HG03432 (cell line): ENCODE measurements at regions not wholly inside any gene's neighbourhood (a gene's known extent, or its start where the extent isn't known, plus 50 kb on each side); places are given as distances from the start of the nearest gene placed in this dataset.

Source experiments
- ATAC-seq: cut with Tn5 transposase; IDR thresholded peaks from one replicate; pipeline ENCODE4 v1.9.1; 2021; ENCODE audit warnings: mild to moderate bottlenecking, moderate library complexity; ENCODE audit not compliant: unreplicated experiment

DNA sequence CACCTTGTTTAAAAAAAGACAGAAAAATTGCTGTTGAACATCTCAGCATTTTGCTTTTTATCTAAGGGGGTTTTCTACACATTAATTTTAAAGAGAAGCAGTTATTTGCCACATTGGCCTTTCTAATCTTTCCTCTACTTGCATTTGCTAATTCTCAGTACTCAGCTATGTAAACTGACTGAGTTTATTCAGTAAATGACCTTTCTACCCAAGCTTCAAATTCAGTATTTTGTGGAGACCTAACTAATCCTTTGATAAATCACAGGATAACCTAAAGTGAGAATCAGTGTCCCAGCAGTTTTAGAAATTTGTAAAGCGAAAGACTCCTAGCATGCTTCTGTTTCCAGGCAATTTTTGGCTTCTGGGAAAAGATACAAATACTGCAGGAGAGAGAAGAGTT lies 288.4 kb downstream of the ASXL3 start:
- no peak for ATAC-seq

- no peak for ATAC-seq
Observed at GRCh38 chr18:33863912-33864311, 285.9 kb downstream of the ASXL3 start.

GRCh38 chr18:33854827-33855139 lies 276.8 kb downstream of the ASXL3 start:
- no peak for ATAC-seq

DNA sequence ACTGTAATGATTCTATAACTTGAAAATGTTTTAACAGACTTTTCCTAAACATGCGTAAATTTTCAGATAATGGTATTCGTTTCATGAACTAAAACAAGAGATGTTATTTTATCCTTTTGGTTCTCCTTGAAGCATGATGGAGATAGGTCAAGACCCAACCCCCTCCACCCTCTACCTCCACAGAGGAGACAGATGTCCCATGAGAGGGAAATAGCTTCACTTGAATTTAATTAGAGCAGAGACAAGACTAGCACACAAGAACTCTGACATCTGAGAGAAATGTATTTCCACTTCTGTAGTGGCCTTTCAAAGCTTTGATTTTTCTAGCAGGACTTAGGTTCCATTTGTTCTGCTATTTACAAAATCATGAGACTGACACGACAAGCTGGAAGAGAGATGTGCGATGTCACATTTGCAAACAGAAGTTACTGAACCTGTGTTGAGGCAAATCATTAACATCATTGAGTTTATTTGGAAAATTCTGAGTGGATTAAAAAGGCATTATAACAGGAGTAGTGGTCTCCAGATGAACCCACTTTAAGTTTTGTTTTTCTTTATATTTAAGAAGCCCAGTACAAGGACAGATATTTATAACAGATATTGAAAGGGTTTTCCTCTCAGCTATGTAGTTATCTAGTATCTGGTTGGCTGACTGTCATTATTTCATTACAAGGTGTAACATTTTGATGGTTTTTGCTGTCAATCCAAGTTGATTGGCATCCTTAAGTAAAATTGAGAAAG lies 276.2 kb downstream of the ASXL3 start:
- no peak for ATAC-seq

DNA sequence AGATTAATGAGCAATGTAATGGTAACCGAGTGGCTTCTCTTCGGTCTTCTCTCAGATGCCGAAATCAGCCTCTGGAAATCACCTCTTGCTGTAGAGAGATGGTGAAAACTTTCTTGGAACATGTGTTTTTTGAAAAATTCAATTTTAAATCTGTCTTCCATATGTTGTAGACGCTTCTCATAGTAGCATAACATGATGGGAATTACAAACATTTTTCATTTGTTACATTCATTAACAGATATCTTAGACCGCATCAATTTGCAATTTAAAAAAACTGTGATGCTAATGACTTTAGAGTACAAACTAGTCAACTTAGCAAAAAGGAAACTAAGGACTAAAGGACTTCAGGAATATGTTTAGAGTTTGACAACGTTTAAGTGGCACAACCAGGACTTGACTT lies 275.2 kb downstream of the ASXL3 start:
- no peak for ATAC-seq

- no peak for ATAC-seq
Observed at GRCh38 chr18:33851546-33852078, 273.6 kb downstream of the ASXL3 start.

DNA sequence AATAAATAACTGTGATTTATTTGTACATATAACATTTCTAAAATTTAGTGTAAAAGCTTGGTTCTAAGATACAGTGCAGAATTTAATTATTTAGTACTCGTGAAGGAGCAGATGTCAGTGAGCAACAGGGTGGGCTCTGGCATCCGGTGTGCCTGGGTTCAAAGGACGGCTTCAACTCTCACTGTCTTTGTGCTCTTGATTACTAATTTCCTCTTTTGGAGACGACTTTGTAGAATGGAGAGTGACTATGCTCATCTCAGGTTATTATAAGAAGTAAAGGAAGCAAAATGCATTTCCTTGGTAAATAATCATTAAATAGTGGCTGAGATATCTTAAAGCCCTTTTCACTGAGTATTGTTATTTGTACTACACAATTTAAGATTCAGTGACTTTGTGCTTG lies 271.7 kb downstream of the ASXL3 start:
- no peak for ATAC-seq

- no peak for ATAC-seq
Observed at GRCh38 chr18:33844232-33844631, 266.2 kb downstream of the ASXL3 start.

DNA sequence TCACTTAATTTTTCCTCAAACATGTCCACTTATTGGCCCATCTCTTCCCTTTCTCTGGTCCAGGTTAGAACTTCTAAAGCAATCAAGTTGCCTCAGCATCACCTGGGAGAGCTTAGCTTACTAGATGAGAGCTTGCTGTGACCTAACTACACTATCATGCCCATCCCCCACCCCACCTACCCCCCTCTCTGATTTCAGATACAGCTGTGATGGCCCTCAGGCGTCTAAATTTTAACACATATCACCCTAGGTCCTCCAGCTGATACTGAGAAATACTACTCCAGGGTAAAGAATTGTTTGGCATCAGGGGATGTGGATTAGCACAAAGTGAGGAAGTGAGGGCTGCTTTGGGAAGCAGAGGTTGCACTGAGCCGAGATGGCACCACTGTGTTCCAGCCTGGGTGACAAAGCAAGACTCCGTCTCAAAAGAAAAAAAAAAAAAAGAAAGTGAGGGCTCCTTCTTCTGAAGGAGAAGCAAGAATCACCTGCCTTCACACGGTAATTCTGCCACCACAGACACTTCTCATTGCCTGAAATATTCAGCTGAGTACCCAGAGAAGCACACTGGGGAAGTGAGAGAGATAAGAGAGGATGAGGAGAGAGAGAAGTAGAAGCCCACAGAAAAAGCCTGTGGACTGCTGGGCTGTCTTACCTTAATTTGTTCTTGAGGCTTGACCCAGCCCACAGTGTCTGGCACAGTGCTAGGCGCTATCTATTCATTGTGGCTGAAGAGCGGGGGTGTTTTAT lies 263.4 kb downstream of the ASXL3 start:
- ATAC-seq = no peak

DNA sequence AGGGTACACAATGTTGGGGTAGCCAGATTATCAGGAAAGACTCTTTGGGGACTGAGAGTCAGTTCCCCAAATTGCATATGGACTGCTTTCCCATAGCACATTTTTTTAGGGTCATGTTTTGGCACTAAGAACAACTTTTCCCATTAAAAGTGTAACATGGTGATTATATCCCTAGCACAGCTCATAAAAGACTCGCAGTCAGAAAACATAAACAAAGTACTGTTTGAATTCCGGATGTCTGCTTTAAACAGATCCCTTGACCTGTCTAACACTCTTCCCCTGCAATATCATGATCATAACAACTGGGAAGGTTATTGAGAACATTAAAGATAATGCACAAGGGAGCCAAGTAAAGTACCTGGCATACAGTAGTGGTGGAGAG lies 262.2 kb downstream of the ASXL3 start:
- no peak for ATAC-seq

DNA sequence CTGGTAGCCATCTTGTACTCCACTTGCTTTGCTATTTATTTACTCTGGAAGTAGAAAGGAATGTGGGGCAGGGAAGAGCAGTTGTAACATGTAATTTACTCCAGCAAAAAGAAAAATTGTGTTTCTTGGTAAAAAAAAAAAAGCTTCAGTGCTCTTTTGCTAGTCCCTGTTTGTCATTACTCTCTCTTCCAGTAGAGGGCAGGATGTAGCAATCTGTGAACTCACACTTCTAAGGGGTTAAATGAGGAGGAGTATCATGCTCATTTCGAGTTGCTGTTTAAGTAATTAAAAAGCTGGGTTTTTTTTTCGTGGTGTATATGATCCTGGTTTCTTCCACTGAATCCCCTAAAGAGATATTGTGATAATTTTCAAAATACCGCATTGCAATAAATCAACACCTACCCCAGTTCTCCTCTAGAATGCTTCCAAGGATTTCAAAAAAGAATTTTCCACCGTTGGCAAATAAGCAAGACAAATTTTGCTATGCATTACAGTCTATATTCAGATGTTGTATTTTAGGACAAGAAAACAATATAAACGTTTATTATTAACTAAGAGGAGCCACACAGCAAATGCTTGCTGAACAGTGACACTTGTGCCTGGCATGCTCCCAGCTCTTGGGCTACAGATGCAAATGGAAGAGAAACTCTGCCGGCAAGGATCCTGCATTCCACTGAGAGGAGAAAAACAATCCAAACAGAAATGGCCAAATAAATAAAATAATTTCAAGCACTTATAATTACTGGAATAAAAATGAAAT lies 261.6 kb downstream of the ASXL3 start:
- peak; percentile 77 for ATAC-seq

- ATAC-seq = no peak
Observed at GRCh38 chr18:33838054-33838453, 260.0 kb downstream of the ASXL3 start.

- ATAC-seq = no peak
Observed at GRCh38 chr18:33837191-33837590, 259.2 kb downstream of the ASXL3 start.

DNA sequence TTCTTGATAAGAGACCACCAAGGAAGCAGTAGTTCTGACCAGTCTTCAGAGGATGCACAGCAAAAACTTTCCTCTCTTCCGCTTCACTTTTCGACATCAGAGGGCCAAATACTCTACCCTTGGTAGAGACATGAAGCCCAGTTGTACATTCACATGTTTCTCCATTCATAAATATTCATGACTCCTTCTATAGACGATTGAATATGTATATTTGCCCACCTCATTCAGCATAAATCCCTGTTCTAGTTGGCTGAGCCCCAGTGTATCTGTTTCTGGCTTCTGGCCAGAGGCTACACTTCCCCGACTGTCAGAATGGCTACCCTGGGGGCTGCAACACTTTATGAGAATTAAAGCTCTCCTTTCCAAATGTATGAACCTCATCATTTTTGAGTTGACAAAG lies 258.5 kb downstream of the ASXL3 start:
- no peak for ATAC-seq

GRCh38 chr18:33835419-33835818 lies 257.4 kb downstream of the ASXL3 start:
- ATAC-seq = no peak

GRCh38 chr18:33833842-33834241 lies 255.8 kb downstream of the ASXL3 start:
- no peak for ATAC-seq

GRCh38 chr18:33831424-33831823 lies 253.4 kb downstream of the ASXL3 start:
- no peak for ATAC-seq

DNA sequence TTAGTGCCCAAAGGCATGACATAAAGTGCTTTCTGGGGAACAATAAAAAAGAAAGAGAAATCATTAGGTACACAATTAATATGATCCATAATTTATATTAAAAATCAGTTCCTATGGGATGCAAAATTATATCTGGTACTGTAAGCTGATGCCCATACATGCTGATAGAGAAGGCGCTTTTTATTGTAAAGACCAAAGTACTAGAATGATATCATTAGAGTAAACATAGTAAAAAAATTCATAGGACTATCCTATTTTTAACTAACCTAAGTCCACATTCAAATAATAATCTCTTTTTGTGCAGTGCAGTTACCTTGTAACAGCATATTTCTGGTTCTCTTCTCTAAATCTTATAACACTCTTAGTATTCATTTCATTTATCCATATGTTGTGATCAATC lies 252.2 kb downstream of the ASXL3 start:
- no peak for ATAC-seq

- no peak for ATAC-seq
Observed at GRCh38 chr18:33828949-33829348, 250.9 kb downstream of the ASXL3 start.

DNA sequence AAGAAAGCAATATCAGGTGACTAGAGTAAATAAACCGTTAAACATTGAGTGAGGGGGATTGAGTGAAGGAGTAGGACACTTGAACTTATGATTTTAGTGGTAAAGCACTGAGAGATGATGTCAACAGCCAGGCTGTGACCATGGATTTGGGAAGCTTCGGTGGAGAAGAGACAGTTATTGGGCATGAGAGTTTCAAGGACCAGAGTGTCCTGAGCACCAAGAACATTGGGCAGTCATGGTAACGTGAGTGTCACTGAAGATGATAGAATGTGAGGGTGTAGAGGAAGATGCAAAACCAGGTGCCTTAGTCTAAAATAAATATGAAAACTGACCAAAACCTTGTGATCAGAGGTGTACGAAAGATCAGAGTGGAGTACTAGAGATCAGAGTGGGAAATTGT lies 248.1 kb downstream of the ASXL3 start:
- ATAC-seq = no peak

- no peak for ATAC-seq
Observed at GRCh38 chr18:33821503-33821902, 243.5 kb downstream of the ASXL3 start.
